Suppressor macrophage treated with lipopolysaccharide for 4 hours (primary cell): ENCODE measurements at regions not wholly inside any gene's neighbourhood (a gene's known extent, or its start where the extent isn't known, plus 50 kb on each side); places are given as distances from the start of the nearest gene placed in this dataset.
"Not testable (repeated sequence)": the region's sequence is repeated elsewhere in the genome, so short reads cannot be mapped to it uniquely, and the experiment has no call there.

Experiments used
- DNase-seq: peaks from one replicate; pipeline ENCODE4 v3.0.0-alpha.2; 2020

DNA sequence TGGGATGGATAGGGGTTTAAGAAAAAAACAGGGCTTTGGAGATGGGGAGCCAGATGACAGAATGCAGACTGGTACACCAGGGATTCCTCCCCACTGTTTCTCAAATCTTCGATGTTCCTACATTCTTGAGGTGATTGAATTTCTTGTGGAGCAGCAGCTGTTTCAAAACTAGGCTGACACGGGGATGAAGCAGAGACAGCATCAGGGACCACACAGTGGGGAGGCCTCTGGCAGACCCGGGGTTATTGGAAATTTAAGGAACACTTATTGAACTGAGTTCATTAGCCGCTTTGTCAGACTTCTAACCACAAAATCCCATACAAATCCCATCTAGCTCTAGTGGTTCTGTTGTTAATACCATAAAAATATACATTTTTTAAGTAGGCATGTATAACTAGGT lies 621.4 kb upstream of the GBE1 start:
- DNase-seq: no peak

DNA sequence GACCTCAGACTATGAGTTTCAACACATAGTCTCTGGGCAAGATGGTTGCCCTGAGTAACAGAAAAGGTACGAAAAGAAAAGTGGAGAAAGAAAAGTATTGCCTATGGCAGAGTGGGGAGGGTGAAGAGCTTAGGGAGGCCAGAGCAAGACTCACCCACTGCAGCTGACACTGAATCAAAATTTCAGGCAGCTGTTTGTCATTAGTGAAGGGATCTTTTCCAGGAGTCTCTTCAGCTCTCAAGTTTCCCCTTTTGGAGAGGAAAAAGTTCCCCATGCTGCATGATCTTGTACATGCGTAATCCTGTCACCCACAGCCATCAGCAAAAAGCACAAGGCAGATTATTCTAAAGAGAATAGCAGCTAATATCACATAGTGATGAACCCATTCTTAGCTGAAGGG lies 616.9 kb upstream of the GBE1 start:
- DNase-seq: no peak

DNA sequence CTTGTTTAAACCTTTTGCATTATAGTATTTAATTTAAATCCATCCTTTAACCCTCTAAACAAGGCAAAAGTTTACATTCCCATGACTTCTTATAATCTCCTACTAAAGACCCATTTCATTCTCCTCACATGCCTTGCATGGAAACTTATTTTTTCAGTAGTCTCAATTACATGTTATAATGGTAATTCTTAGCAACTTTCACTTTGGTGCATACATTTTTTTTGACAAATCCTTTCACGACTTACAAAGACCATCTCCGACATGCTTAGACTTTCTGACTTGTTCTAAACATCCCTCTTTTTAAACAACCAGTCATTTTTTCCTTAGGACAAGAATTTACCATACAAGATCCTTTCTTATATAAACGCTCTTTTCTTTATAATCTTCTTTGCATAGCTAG lies 615.4 kb upstream of the GBE1 start:
- DNase-seq: no peak

DNA sequence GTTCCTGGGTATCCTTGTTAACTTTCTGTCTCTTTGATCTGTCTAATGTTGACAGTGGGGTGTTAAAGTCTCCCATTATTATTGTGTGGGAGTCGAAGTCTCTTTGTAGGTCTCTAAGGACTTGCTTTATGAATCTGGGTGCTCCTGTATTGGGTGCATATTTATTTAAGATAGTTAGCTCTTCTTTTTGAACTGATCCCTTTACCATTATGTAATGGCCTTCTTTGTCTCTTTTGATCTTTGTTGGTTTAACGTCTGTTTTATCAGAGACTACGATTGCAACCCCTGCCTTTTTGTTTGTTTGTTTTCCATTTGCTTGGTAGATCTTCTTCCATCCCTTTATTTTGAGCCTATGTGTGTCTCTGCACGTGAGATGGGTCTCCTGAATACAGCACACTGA lies 612.4 kb upstream of the GBE1 start:
- not testable (repeated sequence) for DNase-seq

DNA sequence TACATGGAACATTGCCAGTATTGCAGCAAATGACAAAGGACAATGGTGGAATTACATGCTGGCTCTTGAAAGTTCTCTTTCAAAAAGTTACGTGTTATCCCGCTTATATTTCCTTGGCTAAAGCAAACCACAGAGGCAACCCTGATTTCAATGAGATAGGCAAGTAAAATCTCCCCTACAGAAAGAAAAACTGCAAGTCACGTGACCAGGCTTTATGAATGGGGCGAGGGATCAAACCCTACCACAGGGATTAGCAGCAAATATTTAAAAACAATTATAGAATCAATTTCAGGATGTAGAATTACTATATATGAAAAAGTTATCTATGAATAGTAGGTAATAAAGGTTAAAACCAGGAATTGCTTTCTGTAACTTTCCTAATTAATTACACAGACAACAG lies 603.4 kb upstream of the GBE1 start:
- no peak for DNase-seq

DNA sequence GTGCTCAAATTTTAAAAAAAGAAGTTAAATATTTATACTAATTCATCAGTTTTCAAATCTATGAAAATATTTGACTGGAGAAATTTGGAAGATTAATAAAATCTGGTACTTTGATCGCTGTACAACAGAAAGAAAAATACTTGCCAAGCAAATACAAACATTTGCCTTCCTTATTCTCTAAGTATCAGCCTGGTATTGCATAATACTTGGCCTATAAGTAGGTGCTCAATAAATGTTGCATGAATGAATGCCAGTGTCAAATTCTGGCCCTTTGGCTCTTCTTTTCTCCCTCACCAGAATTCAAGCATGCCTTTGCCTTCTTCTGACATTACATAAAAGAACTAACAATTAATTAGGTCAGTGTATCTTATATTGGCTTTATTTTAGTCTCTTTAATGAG lies 601.7 kb upstream of the GBE1 start:
- DNase-seq: no peak

DNA sequence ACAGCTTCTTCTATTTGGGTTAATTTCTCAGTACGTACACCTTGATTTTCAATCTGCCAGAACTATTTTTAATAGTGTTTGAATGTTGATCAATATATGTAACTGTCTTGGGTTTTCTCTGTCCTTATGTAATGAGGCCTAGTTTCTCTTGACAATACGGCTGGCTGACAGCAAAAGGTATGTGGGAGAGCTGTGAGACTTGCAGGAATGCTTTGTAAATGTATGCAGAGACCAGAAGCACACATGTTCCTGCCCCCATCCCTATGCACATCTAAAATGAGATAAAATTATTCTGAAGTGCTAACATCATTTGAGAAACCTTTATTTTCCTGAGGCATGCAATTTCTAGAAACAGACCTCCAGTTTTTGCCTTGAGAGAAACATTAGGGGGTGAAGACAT lies 593.8 kb upstream of the GBE1 start:
- DNase-seq: no peak

DNA sequence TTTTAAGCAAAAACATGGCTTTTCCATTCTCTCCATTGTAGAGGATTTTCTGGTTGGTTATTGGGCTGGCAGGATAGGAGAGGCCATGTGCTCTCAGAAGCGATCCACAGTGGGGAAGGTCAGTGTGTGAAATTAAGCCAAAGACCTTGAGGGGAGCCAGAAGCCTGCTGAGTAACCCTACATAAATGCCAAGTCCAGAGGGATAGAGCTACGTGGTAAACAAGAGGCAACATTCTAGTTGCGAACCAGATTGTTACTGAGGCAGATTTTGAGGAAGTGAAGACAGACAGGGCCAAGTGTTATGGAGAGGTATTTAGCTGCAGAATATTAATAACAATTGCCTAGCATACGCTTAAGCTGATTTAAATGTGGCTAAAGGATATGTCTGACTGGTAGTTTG lies 592.8 kb upstream of the GBE1 start:
- DNase-seq: no peak

DNA sequence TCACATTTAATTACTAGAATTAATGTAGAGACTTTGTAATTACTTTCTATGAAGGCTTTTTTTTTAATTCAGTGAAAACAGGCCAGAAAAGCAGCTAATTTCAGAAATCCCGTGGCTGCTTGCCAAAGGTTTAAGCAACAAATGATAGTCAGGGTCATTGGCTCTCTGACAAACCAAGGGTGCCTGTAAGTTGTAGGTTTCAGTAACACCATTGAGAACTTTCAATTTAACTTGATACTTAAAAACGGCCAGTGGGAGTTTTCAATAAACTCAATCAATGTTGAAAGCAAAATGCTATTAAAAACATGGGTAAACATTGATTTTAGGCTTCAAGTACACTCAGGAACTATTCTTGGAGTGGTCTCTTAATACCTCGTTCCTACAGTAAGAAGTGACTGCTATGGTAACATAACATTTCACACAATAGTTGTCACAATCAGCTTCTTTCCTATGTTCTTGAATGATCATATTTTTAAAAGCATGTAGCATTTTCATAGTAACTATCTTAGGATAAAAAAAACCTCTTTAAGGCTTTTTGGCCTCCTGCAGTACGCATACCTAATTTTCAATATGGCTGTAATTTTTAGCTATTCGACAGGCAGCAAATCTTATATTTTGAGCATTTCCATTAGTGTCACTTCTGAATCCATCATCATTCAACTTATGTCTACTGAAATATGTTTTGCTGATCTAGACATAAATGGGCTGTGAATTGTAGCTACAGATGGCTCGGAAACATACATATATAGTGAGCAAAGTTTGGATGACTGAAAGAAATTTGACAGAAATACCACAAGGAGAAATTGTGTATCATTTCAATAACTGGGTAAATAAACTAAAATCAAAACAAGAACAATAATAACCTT lies 592.1 kb upstream of the GBE1 start:
- no peak for DNase-seq

DNA sequence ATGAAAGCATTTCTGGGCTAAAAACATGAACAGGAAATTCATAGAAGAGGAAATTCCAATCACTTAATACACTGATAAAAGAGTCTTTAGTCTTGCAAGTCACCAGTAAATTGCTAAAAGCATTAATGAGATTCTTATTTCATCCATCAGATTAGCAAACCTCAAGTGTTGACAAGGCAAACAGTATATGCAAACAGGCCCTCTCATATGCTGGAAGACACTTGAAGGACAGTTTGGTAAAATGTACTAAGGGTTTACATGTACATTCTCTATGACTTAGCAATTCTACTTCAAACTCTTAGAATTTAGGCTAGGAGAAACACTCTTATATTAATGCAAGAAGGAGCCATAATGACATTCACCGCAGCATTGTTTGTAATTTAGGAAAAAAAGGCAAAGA lies 586.1 kb upstream of the GBE1 start:
- DNase-seq: no peak

DNA sequence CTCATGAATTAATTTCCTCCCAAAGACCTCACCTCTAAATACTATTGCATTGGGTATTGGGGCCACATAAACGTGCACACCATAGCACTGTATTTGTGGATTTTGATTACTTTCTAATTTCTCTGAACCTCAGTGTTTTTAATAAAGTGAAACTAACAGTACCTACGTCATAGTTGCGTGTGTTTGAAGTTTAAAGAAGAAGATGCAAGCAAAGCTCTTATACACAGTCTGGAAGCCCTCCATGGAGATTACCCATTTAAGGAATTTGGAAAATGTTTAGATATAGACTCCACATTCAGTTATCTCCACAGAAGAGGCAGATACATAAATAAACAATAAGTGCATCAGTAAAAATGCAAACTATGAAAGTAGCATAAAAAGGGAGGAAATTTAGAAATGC lies 581.1 kb upstream of the GBE1 start:
- no peak for DNase-seq

DNA sequence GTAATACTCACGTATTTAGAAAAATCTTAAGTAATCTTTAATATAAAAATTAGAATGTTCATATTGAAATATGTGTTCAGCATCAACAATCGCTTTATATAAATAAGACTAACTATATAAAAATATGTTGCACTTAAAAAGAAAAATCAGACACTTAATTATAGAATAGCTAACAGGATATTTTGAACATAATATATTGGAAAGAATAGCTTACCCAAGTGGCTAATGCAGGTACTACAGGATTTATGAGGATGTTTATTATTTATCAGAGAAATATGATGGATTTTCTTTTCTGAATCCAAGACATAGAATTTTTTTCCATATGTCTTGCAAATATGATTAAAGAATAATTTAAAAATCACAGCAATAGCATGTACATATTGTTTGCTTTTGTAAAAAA lies 567.9 kb upstream of the GBE1 start:
- no peak for DNase-seq

DNA sequence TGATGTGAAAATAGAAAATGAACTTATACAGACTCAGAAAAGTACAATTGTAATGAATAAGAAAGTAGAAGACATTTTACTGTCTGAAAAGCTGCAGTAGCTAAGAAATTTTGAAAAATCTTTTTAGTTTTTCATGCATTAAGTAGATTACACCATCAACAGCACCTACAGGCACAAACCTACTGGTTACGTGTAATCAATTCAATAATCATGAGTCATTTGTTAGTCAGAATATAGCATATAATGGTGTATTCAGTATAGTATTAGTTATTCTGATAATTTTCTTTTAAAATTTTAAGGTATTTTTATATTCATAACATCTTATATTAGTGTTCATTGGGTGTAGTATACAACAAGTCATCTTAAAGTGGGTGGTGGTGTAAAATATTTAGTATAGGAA lies 550.5 kb upstream of the GBE1 start:
- no peak for DNase-seq

DNA sequence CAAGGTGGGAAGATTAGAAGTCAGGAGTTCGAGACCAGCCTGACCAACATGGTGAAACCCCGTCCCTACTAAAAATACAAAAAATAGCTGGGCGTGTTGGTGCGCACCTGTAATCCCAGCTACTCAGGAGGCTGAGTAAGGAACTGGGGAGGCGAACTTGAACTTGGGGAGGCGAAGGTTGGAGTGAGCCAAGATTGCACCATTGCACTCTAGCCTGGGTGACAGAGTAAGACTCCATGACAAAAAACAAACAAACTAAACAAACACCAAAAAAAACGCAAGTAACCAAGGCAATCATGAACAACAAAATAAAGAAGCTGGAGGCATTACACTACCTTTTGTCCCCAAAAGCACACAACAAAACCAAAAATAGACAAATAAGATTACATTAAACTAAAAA lies 547.3 kb upstream of the GBE1 start:
- DNase-seq: no peak

DNA sequence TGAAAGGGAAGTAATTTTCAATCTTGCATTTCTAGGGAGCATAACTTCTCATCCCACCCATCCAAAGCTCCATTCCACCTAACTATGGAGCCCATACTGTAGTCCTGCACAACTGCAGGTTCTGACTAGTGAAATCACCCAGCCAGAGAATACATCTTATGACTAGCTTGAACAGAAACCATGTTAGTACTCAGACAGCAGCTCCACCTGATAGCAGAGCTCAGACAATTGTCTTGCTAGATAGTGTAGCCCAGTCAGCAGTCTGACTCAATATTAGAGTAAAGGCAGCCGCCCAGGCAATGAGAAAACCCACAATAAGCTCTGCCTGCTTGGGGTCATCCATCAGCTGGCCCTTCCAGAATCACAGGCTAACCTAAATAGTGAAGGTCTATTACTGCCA lies 544.7 kb upstream of the GBE1 start:
- no peak for DNase-seq

DNA sequence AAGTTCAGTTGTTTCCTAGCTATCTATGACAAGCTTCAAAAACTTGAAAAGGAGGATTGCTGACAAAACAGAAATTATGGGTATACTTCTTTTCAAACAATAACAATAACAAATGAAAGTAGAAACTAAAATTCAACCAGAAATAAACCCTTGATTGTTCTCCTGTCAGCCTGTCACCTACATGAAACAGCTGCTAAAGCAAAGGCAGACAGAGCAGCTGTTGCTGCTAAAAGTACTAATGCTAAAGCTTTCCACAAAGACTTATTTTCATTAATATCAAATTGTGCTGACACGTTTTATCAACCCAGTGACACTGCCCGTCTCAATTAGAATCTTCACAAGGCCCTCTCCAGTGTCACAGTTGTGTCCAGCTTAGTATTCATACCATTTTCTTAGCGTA lies 533.2 kb upstream of the GBE1 start:
- no peak for DNase-seq

DNA sequence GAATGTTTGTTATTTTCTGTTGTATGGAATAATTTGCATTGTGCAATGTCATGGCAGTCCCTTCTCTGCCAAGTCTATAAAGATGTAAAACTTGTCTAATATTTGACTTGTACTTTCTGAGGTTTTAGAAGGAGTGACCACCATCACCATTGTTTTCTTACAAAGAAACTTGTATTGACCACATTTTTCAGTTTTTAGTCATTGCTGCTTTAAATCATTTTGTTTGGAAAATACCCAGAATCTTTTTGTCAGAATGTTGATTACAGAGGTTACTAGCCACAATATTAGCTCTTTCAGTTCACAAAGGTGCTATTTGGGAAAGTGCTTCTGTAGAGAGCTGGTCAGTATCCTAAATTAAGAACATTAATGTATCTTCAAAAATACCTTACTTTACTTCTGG lies 532.4 kb upstream of the GBE1 start:
- no peak for DNase-seq

DNA sequence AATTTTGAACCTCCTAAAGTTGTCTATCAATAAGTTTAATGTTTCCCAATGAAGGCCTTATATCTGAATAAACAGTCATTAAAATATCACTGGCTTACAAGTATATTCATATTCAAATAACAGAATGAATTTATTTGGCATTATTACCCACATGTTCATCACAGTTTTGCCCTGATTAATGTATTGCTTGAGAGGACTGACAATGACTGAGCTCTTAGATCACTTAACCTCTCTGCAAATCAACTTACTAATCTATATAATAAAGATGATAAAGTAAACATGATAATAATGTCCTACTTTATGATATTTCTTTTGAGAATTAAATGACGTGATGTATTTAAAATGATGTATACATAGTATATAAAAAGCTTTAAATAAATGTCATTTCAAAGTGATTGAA lies 532.0 kb upstream of the GBE1 start:
- DNase-seq: no peak

DNA sequence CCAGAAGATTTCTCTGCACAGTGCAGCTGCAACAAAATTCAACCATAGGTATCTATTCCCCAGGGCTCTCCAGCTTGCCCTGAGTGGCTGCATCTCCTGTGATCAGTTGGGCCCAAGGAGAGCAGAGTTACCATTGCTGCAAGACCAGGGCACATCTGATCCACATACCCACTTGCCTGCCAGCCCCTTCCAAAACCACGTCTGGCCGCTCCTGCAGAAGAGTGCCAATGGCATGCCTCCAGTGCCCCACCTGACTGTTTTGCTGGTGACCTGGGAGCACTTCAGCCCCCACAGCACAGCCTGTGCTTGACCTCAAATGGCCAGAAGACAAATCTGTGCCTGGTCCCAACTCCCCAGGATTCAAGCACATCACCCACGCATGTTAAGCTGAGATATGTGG lies 526.1 kb upstream of the GBE1 start:
- no peak for DNase-seq

DNA sequence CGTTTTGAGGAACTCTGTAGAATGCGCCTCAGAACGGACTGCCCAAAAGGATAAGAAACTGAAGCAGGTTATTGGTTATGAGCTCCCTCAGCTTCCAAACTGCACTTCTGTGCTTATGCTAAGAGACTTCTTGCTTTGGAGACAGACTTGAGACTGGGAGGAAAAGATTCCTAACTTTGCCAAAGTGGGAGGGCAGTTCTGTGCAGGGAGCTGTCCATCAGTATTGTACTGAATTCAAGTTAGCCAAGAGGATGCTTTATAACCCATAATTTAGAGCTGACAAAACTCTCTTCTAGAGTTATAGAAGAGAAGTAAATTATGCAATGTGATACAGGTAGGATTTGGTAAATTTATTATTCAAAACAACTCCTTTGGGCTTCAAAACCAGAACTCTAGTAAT lies 519.8 kb upstream of the GBE1 start:
- no peak for DNase-seq

DNA sequence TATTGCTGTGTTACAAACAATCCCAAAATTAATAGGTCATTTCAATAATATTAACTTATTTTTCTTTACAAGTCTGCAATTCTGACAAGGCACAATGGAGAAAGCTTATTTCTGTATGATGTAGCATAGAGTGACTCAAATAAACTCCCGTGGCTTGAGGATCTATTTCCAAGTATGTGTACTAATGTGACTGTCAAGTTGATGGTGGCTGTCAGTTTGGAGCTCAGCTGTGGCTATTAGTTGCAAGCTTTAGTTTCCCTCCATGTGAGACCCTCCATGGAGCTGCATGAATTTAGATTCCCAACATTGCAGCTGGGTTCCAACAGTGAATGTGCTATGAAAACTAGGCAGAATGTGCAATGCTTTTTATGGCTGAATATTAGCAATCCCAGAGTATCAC lies 515.5 kb upstream of the GBE1 start:
- no peak for DNase-seq

DNA sequence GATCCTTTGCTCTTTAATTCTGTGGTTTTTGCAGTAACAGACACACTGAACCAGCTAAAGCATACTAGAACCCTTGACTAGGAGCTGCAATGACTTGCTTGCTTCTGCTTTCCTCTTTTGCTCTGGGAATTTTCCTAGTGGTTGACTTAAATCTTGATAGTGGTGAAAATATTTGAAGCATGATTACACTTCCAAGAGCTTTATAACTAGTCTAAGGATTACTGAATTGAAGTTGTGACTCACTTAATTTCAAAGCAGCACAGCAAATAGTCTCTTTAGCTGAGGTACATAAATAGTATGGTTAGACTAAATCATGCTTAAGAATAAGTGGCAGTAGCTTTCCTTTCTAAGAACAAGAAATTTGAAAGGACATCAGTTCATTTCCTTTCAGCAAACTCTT lies 513.5 kb upstream of the GBE1 start:
- DNase-seq: no peak

DNA sequence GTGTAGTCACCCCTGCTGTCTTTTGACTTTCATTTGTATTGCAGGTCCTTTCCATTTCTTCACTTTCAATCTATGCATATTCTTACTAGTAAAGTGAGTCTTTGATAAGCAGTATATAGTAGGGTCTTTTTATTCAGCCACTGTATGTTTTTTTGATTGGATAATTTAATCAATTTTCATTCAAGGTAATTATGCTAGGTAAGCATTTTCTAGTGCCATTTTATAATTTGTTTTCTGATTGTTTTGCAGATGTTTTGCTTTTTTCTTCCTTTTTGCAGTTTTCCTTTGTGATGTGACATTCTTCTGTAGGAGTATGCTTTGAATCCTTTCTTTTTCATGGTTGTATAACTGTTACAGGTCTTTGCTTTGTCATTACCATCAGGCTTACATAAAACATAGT lies 504.3 kb upstream of the GBE1 start:
- no peak for DNase-seq

DNA sequence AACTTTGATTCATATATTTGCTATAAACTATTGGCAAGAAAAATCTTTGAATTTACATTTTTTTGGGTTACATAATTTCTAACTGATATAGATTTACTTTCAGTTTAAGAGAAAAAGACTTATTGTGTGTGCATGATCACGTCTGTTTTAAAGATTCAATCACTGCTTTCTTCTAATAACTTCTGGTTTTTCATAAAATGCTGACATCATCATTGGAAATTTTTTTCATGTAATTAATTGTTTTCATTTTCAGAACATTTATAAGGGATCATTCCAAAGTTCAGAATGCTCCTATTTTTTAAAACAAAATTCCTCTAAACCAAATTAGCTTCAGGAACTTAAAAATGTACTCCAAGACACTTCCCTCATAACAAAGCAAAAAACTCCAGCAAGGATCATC lies 500.7 kb upstream of the GBE1 start:
- no peak for DNase-seq

DNA sequence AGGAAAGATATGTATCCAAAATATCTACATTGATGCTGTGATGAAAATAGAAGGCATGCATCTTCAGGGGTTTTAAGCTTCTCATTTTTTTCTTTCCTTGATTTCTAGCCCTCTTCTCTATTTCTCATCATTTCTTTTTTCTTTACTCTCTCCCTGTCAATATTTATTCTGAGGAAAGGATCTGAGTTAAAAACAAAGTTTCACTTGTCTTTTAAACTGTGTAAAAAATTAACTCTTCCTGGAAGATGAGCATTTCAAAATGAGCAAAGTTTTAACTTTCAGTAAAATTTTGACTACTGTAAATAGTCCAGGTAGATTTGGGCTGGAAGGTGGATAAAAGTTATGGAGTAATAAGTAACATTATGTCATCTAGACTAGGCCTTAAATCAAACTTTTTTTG lies 500.2 kb upstream of the GBE1 start:
- no peak for DNase-seq

DNA sequence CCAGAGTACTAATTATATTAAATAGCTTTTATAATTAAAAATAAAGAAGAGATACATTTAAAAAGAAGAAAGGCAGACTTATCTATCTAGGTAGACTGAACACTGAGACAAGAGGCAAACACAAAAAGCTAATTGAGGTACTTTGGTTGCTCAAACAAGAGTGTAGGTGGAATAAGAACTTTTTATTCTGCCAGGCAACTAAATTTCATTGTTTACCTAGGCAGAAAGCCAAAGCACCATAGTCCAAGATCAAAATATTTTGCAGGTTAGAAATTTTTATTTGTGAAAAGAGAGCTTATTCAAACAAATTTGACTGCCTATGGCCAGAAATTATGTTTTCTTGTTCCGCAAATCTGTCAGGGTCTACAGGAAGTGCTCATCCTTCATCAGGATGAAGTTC lies 499.6 kb upstream of the GBE1 start:
- no peak for DNase-seq
